ENCODE measurements at regions not wholly inside any gene's neighbourhood (a gene's known extent, or its start where the extent isn't known, plus 50 kb on each side); places are given as distances from the start of the nearest gene placed in this dataset.

- TF ChIP-seq CTCF (IDR thresholded peaks at IDR 0.05) (no peak), POLR2AphosphoS5 (IDR thresholded peaks at IDR 0.05; ENCODE audit: low read depth, low read length) (no peak), REST (IDR thresholded peaks at IDR 0.05; ENCODE audit: insufficient read depth in 1 of 2, low read depth in 2 of 2, low read length in 1 of 2) (no peak), SIN3A (IDR thresholded peaks at IDR 0.05; ENCODE audit: borderline replicate concordance, insufficient read depth, low read depth, low read length) (no peak)
Observed at GRCh38 chr4:35836596-35836995, 407.7 kb downstream of the ARAP2 start.

Data from Panc1 (cell line).